Neural crest cell (in vitro differentiated cells): ENCODE measurements at regions not wholly inside any gene's neighbourhood (a gene's known extent, or its start where the extent isn't known, plus 50 kb on each side); places are given as distances from the start of the nearest gene placed in this dataset.

Source experiments
- DNase-seq: peaks from one replicate; pipeline ENCODE4 v3.0.0; 2021; ENCODE audit warnings: low read depth, mixed read lengths, low spot score
- H3K27ac Mint-ChIP-seq: one replicate; pipeline ENCODE4 v1.8.0; 2021; ENCODE audit warnings: mild to moderate bottlenecking, mixed read lengths; ENCODE audit not compliant: unreplicated experiment
- H3K27me3 Mint-ChIP-seq: 2 replicates; pipeline ENCODE4 v1.8.0; 2021; ENCODE audit warnings: low read depth, mild to moderate bottlenecking, mixed read lengths
- H3K36me3 Mint-ChIP-seq: 2 replicates; pipeline ENCODE4 v1.8.0; 2021; ENCODE audit warnings: low read depth, mild to moderate bottlenecking, mixed read lengths
- H3K4me1 Mint-ChIP-seq: 2 replicates; pipeline ENCODE4 v1.8.0; 2021; ENCODE audit warnings: mixed read lengths
- H3K4me3 Mint-ChIP-seq: one replicate; pipeline ENCODE4 v1.8.0; 2021; ENCODE audit warnings: mild to moderate bottlenecking, mixed read lengths
- H3K9me3 Mint-ChIP-seq: 2 replicates; pipeline ENCODE4 v1.8.0; 2021; ENCODE audit warnings: mixed read lengths
- TF ChIP-seq, protein P1 (sequence below): fragments of 200-600 bp; sonication (generic); conservative IDR thresholded peaks from 2 replicates; pipeline ENCODE4 v1.5.0; 2021; ENCODE audit warnings: antibody characterized with exemption, mild to moderate bottlenecking

DNA sequence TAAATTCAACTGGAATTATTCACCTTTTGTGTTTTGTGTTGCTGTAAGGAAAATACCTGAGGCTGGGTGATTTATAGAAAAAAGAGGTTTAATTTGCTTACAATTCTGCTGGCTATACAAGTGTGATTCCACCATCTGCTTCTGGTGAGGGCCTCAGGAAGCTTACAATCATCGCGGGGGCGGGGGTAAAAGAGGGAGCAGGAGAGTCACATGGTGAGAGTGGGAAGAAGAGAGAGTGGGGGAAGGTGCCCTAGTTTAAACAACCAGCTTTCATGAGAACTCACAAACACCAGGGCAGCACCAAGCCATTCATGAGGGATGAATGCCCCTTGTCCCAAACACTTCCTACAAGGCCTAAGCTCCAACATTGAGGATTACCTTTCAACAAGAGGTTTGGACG is 760.7 kb upstream of the PCDH9 start:
- TF ChIP-seq, protein P1, sequence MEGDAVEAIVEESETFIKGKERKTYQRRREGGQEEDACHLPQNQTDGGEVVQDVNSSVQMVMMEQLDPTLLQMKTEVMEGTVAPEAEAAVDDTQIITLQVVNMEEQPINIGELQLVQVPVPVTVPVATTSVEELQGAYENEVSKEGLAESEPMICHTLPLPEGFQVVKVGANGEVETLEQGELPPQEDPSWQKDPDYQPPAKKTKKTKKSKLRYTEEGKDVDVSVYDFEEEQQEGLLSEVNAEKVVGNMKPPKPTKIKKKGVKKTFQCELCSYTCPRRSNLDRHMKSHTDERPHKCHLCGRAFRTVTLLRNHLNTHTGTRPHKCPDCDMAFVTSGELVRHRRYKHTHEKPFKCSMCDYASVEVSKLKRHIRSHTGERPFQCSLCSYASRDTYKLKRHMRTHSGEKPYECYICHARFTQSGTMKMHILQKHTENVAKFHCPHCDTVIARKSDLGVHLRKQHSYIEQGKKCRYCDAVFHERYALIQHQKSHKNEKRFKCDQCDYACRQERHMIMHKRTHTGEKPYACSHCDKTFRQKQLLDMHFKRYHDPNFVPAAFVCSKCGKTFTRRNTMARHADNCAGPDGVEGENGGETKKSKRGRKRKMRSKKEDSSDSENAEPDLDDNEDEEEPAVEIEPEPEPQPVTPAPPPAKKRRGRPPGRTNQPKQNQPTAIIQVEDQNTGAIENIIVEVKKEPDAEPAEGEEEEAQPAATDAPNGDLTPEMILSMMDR = no peak
- Mint-ChIP-seq H3K27ac (no peak overlapping the region), H3K9me3 (peaks cover 3% of the 10 kb centered on the region), H3K36me3 (no peaks in the 10 kb centered on the region), H3K27me3 (no peaks in the 10 kb centered on the region), H3K4me1 (no peaks in the 10 kb centered on the region), H3K4me3 (no peak overlapping the region)
- DNase-seq = no peak

DNA sequence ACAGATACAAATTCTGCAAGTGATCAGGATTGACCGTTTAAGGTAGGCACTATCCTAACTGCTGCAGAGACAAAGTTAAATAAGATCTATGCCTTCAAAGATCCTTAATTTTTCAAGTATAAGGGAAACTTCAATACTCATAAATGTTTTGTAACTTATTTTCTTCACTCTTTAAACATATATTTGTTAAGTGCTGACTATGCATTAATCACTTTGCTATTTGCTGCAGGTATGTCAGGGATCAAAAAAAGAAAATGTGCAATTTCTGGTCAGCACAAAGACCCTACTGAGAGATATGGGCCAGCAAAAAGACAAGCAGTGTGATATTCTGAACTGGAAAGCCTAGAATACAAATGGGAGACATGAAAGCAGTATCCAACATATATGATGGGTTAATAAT is 756.1 kb upstream of the PCDH9 start:
- no peak for DNase-seq
- no peak overlapping the region for H3K4me3 Mint-ChIP-seq
- TF ChIP-seq, protein P1 = no peak
- no peaks in the 10 kb centered on the region for H3K36me3 Mint-ChIP-seq
- H3K9me3 Mint-ChIP-seq = peaks cover 3% of the 10 kb centered on the region
- H3K27me3 Mint-ChIP-seq = no peaks in the 10 kb centered on the region
- H3K4me1 Mint-ChIP-seq = no peaks in the 10 kb centered on the region
- H3K27ac Mint-ChIP-seq = no peak overlapping the region

DNA sequence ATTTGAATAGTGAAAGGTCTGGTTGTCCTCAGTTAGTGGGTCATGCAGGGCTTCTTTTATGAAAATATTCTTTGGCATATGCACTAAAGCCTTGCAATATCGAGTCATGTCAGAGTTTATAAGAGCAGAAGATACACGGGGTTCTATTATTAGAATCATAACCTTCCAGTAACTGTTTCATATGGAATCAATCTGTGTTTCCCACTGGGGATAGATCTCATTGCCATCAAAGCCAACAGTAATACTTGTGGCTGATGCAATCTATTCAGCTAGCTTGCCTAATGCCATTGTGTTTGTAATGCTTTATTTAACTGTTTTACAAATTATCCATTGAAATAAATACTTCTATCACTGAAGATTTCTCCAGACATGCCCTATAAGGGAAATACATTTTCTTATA is 746.9 kb upstream of the PCDH9 start:
- Mint-ChIP-seq H3K27me3 (no peaks in the 10 kb centered on the region), H3K4me1 (no peaks in the 10 kb centered on the region), H3K36me3 (no peaks in the 10 kb centered on the region)

DNA sequence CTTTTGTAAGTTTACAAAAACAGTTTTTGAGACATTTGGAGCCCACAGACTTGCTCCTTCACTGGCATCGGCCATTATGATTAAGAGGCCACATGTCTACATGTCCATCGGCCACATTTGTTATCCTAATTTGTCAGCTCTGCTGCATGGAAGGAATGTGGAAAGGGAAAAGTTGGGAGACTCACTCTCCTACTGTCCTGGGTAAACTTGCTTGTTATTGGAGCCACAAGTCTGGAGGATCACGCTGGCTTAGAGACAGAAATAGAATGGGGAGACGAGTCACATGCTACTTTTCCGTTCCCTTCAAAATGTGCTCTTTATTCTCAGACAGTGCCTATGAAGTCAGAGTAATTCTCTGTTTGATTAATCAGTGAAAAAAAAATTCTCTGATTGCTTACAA is 741.2 kb upstream of the PCDH9 start:
- no peaks in the 10 kb centered on the region for H3K9me3 Mint-ChIP-seq
- DNase-seq = no peak

More for the DNA sequence above, 746.9 kb upstream of the PCDH9 start:
- no peak overlapping the region for H3K27ac Mint-ChIP-seq
- H3K9me3 Mint-ChIP-seq = no peaks in the 10 kb centered on the region
- TF ChIP-seq, protein P1 = no peak
- no peak overlapping the region for H3K4me3 Mint-ChIP-seq
- no peak for DNase-seq

DNA sequence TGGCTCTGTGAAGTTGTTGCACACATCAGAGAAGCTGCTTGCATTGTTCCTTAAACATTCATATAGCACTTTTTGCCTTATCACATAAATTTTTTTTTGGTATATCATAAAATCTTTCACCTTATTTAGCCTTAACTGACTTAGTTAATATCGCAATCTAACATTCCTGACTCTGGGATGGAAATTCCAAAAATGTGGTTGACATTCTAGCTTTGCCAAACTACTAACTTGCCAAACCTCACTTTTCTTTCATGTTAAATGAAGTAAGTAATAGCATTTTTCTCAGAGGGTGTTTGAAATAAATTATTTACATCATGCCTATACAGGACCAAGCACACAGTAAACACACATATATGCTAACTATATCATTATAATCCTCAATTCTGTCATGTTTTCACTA is 736.9 kb upstream of the PCDH9 start:
- peaks cover 11% of the 10 kb centered on the region for H3K4me1 Mint-ChIP-seq
- no peak overlapping the region for H3K4me3 Mint-ChIP-seq
- TF ChIP-seq, protein P1 = no peak

More for the DNA sequence above, 741.2 kb upstream of the PCDH9 start:
- Mint-ChIP-seq H3K27ac (no peak overlapping the region), H3K4me3 (no peak overlapping the region), H3K36me3 (no peaks in the 10 kb centered on the region), H3K4me1 (peaks cover under 1% of the 10 kb centered on the region), H3K27me3 (no peaks in the 10 kb centered on the region)
- TF ChIP-seq, protein P1 = no peak

DNA sequence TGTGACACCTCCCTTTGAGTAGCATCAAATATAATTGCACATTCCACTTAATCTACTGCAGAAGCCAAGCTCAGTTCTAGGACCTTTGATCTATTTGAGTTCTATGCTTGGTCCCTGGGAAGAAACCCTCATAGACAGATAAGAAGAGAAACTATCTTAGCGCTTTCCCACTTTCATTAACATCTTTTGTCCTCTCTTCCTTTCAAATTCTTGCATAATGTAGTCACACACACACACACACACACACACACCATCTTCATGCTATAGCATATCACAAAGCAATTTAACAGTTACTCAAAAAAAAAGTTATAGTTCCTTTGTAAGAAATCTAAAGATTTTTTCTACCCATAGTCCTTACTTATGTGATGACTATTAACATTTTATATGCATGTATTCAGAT is 735.9 kb upstream of the PCDH9 start:
- no peaks in the 10 kb centered on the region for H3K9me3 Mint-ChIP-seq
- H3K27ac Mint-ChIP-seq = no peak overlapping the region
- no peaks in the 10 kb centered on the region for H3K36me3 Mint-ChIP-seq
- DNase-seq = no peak
- TF ChIP-seq, protein P1 = no peak
- no peak overlapping the region for H3K4me3 Mint-ChIP-seq
- no peaks in the 10 kb centered on the region for H3K27me3 Mint-ChIP-seq
- H3K4me1 Mint-ChIP-seq = peaks cover 11% of the 10 kb centered on the region

More for the DNA sequence above, 736.9 kb upstream of the PCDH9 start:
- no peaks in the 10 kb centered on the region for H3K36me3 Mint-ChIP-seq
- DNase-seq = no peak
- no peak overlapping the region for H3K27ac Mint-ChIP-seq
- no peaks in the 10 kb centered on the region for H3K27me3 Mint-ChIP-seq
- no peaks in the 10 kb centered on the region for H3K9me3 Mint-ChIP-seq
